Naive thymus-derived CD4-positive, alpha-beta T cell (primary cell): ENCODE measurements at regions not wholly inside any gene's neighbourhood (a gene's known extent, or its start where the extent isn't known, plus 50 kb on each side); places are given as distances from the start of the nearest gene placed in this dataset.

ENCODE experiments used
- ATAC-seq: fragments of 150-1000 bp; cut with Tn5 transposase; 2 replicates; pipeline ENCODE4 v1.10.0; 2021; ENCODE audit warnings: mild to moderate bottlenecking, moderate library complexity
- CTCF ChIA-PET: fragments of 350-600 bp; sonication (Branson Sonifier 250); formaldehyde crosslinking; loops from one replicate; lab custom pipeline; 2021; ENCODE audit warnings: antibody characterized with exemption; lab: Charles Lee
- POLR2A ChIA-PET: fragments of 350-600 bp; sonication (Branson Sonifier 250); formaldehyde crosslinking; loops from one replicate; lab custom pipeline; 2021; ENCODE audit warnings: antibody characterized with exemption, inconsistent platforms; lab: Charles Lee
- DNase-seq, 9 donors: peaks; one replicate each; pipeline versions ENCODE4 v3.0.0 to v3.0.0-alpha.2; 2020 to 2022; ENCODE audit warnings: mixed read lengths in 1 of 9
- H3K27ac ChIP-seq: one replicate; pipeline ENCODE4 v1.7.0; 2013; ENCODE audit warnings: mild to moderate bottlenecking, low read depth, low read length, moderate library complexity
- H3K27me3 ChIP-seq, 2 donors: one replicate each; pipeline ENCODE4 v1.7.0; 2013; ENCODE audit warnings: low read length in 2 of 2, mild to moderate bottlenecking in 2 of 2, moderate library complexity in 2 of 2; ENCODE audit not compliant: control insufficient read depth in 2 of 2, insufficient read depth in 2 of 2
- H3K36me3 ChIP-seq, 3 experiments: 1 replicate in 2 of 3; 2 replicates in 1 of 3; pipeline ENCODE4 v1.7.0; 2013; ENCODE audit warnings: low read length in 3 of 3, mild to moderate bottlenecking in 3 of 3, moderate library complexity in 1 of 3; ENCODE audit not compliant: insufficient read depth in 3 of 3, control insufficient read depth in 2 of 3
- H3K4me1 ChIP-seq, 2 donors: one replicate each; pipeline ENCODE4 v1.7.0; 2013; ENCODE audit warnings: low read length in 2 of 2, mild to moderate bottlenecking in 2 of 2, moderate library complexity in 1 of 2; ENCODE audit not compliant: control insufficient read depth in 2 of 2, insufficient read depth in 2 of 2
- H3K4me3 ChIP-seq: 2 replicates; pipeline ENCODE4 v1.7.0; 2013; ENCODE audit warnings: mild to moderate bottlenecking, low read length
- H3K9me3 ChIP-seq, 3 experiments: 1 replicate in 2 of 3; 2 replicates in 1 of 3; pipeline ENCODE4 v1.7.0; 2013; ENCODE audit warnings: low read length in 3 of 3; ENCODE audit not compliant: control insufficient read depth in 2 of 3
- H3K27ac Mint-ChIP-seq, 9 donors: one replicate each; pipeline ENCODE4 v1.8.0; 2020 to 2022; ENCODE audit warnings: mixed read lengths in 9 of 9, mild to moderate bottlenecking in 8 of 9, moderate library complexity in 5 of 9, inconsistent platforms in 2 of 9
- H3K27me3 Mint-ChIP-seq, 5 donors: one replicate each; pipeline ENCODE4 v1.8.0; 2021 to 2022; ENCODE audit warnings: mixed read lengths in 5 of 5, mild to moderate bottlenecking in 1 of 5
- H3K36me3 Mint-ChIP-seq, 5 donors: one replicate each; pipeline ENCODE4 v1.8.0; 2020 to 2022; ENCODE audit warnings: mixed read lengths in 5 of 5, mild to moderate bottlenecking in 3 of 5, inconsistent platforms in 1 of 5
- H3K4me1 Mint-ChIP-seq, 7 donors: one replicate each; pipeline ENCODE4 v1.8.0; 2020 to 2022; ENCODE audit warnings: mixed read lengths in 7 of 7, mild to moderate bottlenecking in 3 of 7, inconsistent platforms in 1 of 7
- H3K4me3 Mint-ChIP-seq, 10 donors: one replicate each; pipeline ENCODE4 v1.8.0; 2020 to 2022; ENCODE audit warnings: mild to moderate bottlenecking in 10 of 10, mixed read lengths in 10 of 10, moderate library complexity in 6 of 10, inconsistent platforms in 2 of 10
- H3K9me3 Mint-ChIP-seq, 11 donors: one replicate each; pipeline ENCODE4 v1.8.0; 2020 to 2022; ENCODE audit warnings: mixed read lengths in 11 of 11, mild to moderate bottlenecking in 4 of 11, inconsistent platforms in 1 of 11, moderate library complexity in 1 of 11
- intact Hi-C, 2 donors: fragments of 100-400 bp; cut with micrococcal nuclease; formaldehyde crosslinking; loops; one replicate each; pipeline ENCODE4 v1.15.1; 2023

- H3K4me3 Mint-ChIP-seq, result no peak overlapping the region
- ATAC-seq, result no peak
- no peaks in the 10 kb centered on the region for H3K36me3 Mint-ChIP-seq
- DNase-seq, result no peak
- Histone ChIP-seq H3K36me3 (no peaks in the 10 kb centered on the region), H3K27ac (no peak overlapping the region), H3K4me3 (no peak overlapping the region), H3K27me3 (no peaks in the 10 kb centered on the region), H3K4me1 (no peaks in the 10 kb centered on the region), H3K9me3 (no peaks in the 10 kb centered on the region)
- peaks cover 0 to 9% (median 3%) of the 10 kb centered on the region in 11 donors for H3K9me3 Mint-ChIP-seq
- no peak overlapping the region for H3K27ac Mint-ChIP-seq
- H3K27me3 Mint-ChIP-seq, result no peaks in the 10 kb centered on the region
- H3K4me1 Mint-ChIP-seq, result no peaks in the 10 kb centered on the region
- ChIA-PET POLR2A (no interaction called here), CTCF (no interaction called here)
- intact Hi-C loops, result no loop called here
Measured at GRCh38 chr12:128123096-128123495, 143.9 kb upstream of the TMEM132C start.

- no peaks in the 10 kb centered on the region for H3K27me3 ChIP-seq
- DNase-seq (no peak), ATAC-seq (no peak)
- H3K36me3 Mint-ChIP-seq, result no peaks in the 10 kb centered on the region
- H3K4me1 ChIP-seq, result no peaks in the 10 kb centered on the region
- H3K27me3 Mint-ChIP-seq, result no peaks in the 10 kb centered on the region
- no peak overlapping the region for H3K27ac Mint-ChIP-seq
- H3K9me3 Mint-ChIP-seq, result peaks cover 0 to 13% (median 2%) of the 10 kb centered on the region in 11 donors
- H3K4me3 Mint-ChIP-seq, result no peak overlapping the region
- H3K9me3 ChIP-seq, result no peaks in the 10 kb centered on the region
- no peaks in the 10 kb centered on the region for H3K4me1 Mint-ChIP-seq
- no peak overlapping the region for H3K4me3 ChIP-seq
- intact Hi-C loops, result no loop called here
- ChIA-PET POLR2A (no interaction called here), CTCF (no interaction called here)
- no peak overlapping the region for H3K27ac ChIP-seq
- no peaks in the 10 kb centered on the region for H3K36me3 ChIP-seq
Measured at GRCh38 chr12:128131955-128132354, 135.0 kb upstream of the TMEM132C start.

- CTCF ChIA-PET, result no interaction called here
- DNase-seq, result no peak
- H3K36me3 Mint-ChIP-seq, result no peaks in the 10 kb centered on the region
- H3K4me1 ChIP-seq, result no peaks in the 10 kb centered on the region
- no peak overlapping the region for H3K4me3 Mint-ChIP-seq
- no peak overlapping the region for H3K27ac Mint-ChIP-seq
- H3K9me3 Mint-ChIP-seq, result peaks cover 0 to 16% (median 2%) of the 10 kb centered on the region in 11 donors
- no peak overlapping the region for H3K4me3 ChIP-seq
- H3K27me3 Mint-ChIP-seq, result no peaks in the 10 kb centered on the region
- intact Hi-C loops, result no loop called here
- no peaks in the 10 kb centered on the region for H3K9me3 ChIP-seq
- no peak overlapping the region for H3K27ac ChIP-seq
- H3K36me3 ChIP-seq, result no peaks in the 10 kb centered on the region
- POLR2A ChIA-PET, result no interaction called here
- H3K27me3 ChIP-seq, result no peaks in the 10 kb centered on the region
- H3K4me1 Mint-ChIP-seq, result peaks cover 0 to 2% (median 0%) of the 10 kb centered on the region in 7 donors
- ATAC-seq, result no peak
Measured at GRCh38 chr12:128133321-128134073, 133.5 kb upstream of the TMEM132C start.

- Mint-ChIP-seq H3K36me3 (no peaks in the 10 kb centered on the region), H3K4me3 (no peak overlapping the region), H3K4me1 (peaks cover 0 to 2% (median 0%) of the 10 kb centered on the region in 7 donors), H3K9me3 (peaks cover 0 to 11% (median 2%) of the 10 kb centered on the region in 11 donors), H3K27ac (no peak overlapping the region), H3K27me3 (no peaks in the 10 kb centered on the region)
- Histone ChIP-seq H3K4me1 (no peaks in the 10 kb centered on the region), H3K4me3 (no peak overlapping the region), H3K27ac (no peak overlapping the region), H3K27me3 (no peaks in the 10 kb centered on the region), H3K9me3 (no peaks in the 10 kb centered on the region), H3K36me3 (no peaks in the 10 kb centered on the region)
- intact Hi-C loops, result no loop called here
- no peak for ATAC-seq
- ChIA-PET POLR2A (no interaction called here), CTCF (no interaction called here)
- no peak for DNase-seq
Measured at GRCh38 chr12:128137140-128137539, 129.8 kb upstream of the TMEM132C start.

- H3K36me3 ChIP-seq, result no peaks in the 10 kb centered on the region
- no peak overlapping the region for H3K4me3 Mint-ChIP-seq
- intact Hi-C loops, result no loop called here
Measured at GRCh38 chr12:128138125-128138524, 128.8 kb upstream of the TMEM132C start.

GRCh38 chr12:128140551-128140950, 126.4 kb upstream of the TMEM132C start:
- Mint-ChIP-seq H3K9me3 (peaks cover 0 to 14% (median 2%) of the 10 kb centered on the region in 11 donors), H3K27ac (no peak overlapping the region), H3K27me3 (no peaks in the 10 kb centered on the region), H3K4me3 (no peak overlapping the region), H3K36me3 (no peaks in the 10 kb centered on the region), H3K4me1 (peaks cover 0 to 2% (median 0%) of the 10 kb centered on the region in 7 donors)
- Histone ChIP-seq H3K9me3 (no peaks in the 10 kb centered on the region), H3K4me1 (no peaks in the 10 kb centered on the region), H3K27ac (no peak overlapping the region), H3K27me3 (no peaks in the 10 kb centered on the region), H3K4me3 (no peak overlapping the region), H3K36me3 (no peaks in the 10 kb centered on the region)
- intact Hi-C loops, result no loop called here
- ATAC-seq, result no peak
- no peak for DNase-seq
- CTCF ChIA-PET, result no interaction called here
- POLR2A ChIA-PET, result no interaction called here

More at GRCh38 chr12:128138125-128138524, 128.8 kb upstream of the TMEM132C start:
- Mint-ChIP-seq H3K4me1 (peaks cover 0 to 2% (median 0%) of the 10 kb centered on the region in 7 donors), H3K9me3 (peaks cover 0 to 14% (median 2%) of the 10 kb centered on the region in 11 donors), H3K27ac (no peak overlapping the region), H3K36me3 (no peaks in the 10 kb centered on the region), H3K27me3 (no peaks in the 10 kb centered on the region)
- Histone ChIP-seq H3K4me3 (no peak overlapping the region), H3K9me3 (no peaks in the 10 kb centered on the region), H3K27me3 (no peaks in the 10 kb centered on the region), H3K27ac (no peak overlapping the region), H3K4me1 (no peaks in the 10 kb centered on the region)
- POLR2A ChIA-PET, result no interaction called here
- no peak for DNase-seq
- no peak for ATAC-seq
- CTCF ChIA-PET, result no interaction called here

GRCh38 chr12:128150961-128151360, 116.0 kb upstream of the TMEM132C start:
- CTCF ChIA-PET, result no interaction called here
- no peak overlapping the region for H3K4me3 Mint-ChIP-seq
- POLR2A ChIA-PET, result no interaction called here
- Histone ChIP-seq H3K27ac (no peak overlapping the region), H3K9me3 (no peaks in the 10 kb centered on the region), H3K4me1 (no peaks in the 10 kb centered on the region), H3K36me3 (no peaks in the 10 kb centered on the region), H3K27me3 (no peaks in the 10 kb centered on the region), H3K4me3 (no peak overlapping the region)
- ATAC-seq (no peak), DNase-seq (no peak)
- peaks cover 0 to 16% (median 2%) of the 10 kb centered on the region in 11 donors for H3K9me3 Mint-ChIP-seq
- H3K36me3 Mint-ChIP-seq, result no peaks in the 10 kb centered on the region
- intact Hi-C loops, result no loop called here
- H3K4me1 Mint-ChIP-seq, result peaks cover 0 to 4% (median 0%) of the 10 kb centered on the region in 7 donors
- H3K27me3 Mint-ChIP-seq, result no peaks in the 10 kb centered on the region
- H3K27ac Mint-ChIP-seq, result no peak overlapping the region
